K562 (cell line): ENCODE measurements at regions not wholly inside any gene's neighbourhood (a gene's known extent, or its start where the extent isn't known, plus 50 kb on each side); places are given as distances from the start of the nearest gene placed in this dataset.
A peak's percentile ranks its signal among the peaks of the same experiment; 100 is the strongest.

Experiments used
- ATAC-seq: fragments of 200-7000 bp; cut with Tn5 transposase; 3 replicates; pipeline ENCODE4 v1.9.1; 2020; ENCODE audit warnings: moderate library complexity
- BruUV-seq: library from RNA; stranded (reverse); fragments of 400-500 nt; replicated peaks from 2 replicates; lab custom pipeline; 2021; lab: Mats Ljungman, UMichigan
- CTCF ChIA-PET: fragments of 300-600 bp; formaldehyde crosslinking; extraction: SDS; loops from one replicate; lab custom pipeline; 2021; ENCODE audit warnings: low intra/inter-chr PET ratio; lab: Yijun Ruan, JAX
- POLR2A ChIA-PET: fragments of 300-600, 350-650 bp; sonication (Branson Sonifier 250); formaldehyde crosslinking; extraction: SDS; loops from one replicate; lab custom pipeline; 2021; ENCODE audit warnings: antibody characterized with exemption, inconsistent platforms; lab: Yijun Ruan, JAX
- DNase-seq, 4 experiments: peaks; one replicate each; pipeline versions ENCODE4 v3.0.0 to v3.0.0-alpha.2; 2011 to 2018; ENCODE audit warnings: low spot score in 3 of 4, mixed read lengths in 3 of 4; ENCODE audit errors: extremely low read depth in 1 of 4
- FAIRE-seq: peaks from 2 replicates; lab custom pipeline; 2011; peaks lifted over from hg19 to GRCh38; lab: Jason Lieb, UNC
- H2AFZ ChIP-seq: 2 replicates; pipeline ENCODE4 v1.6.0; 2011; ENCODE audit warnings: low read depth, low read length, control low read depth, inconsistent platforms
- H3K27ac ChIP-seq: fragments of 200-600 bp; 3 replicates; pipeline ENCODE4 v1.8.0; 2011; ENCODE audit warnings: low read depth, mild to moderate bottlenecking, control low read depth, inconsistent platforms, low read length, moderate library complexity, mixed read lengths; ENCODE audit errors: extremely low read depth
- H3K27me3 ChIP-seq, 2 experiments: fragments of 300-600 bp in 1 of 2; 2 replicates in 1 of 2; 3 replicates in 1 of 2; pipeline versions ENCODE4 v1.6.0 to v1.8.0; 2011; ENCODE audit warnings: inconsistent platforms in 2 of 2, low read length in 2 of 2, mild to moderate bottlenecking in 1 of 2, mixed read lengths in 1 of 2, moderate library complexity in 1 of 2; ENCODE audit not compliant: control insufficient read depth in 2 of 2, insufficient read depth in 2 of 2
- H3K36me3 ChIP-seq: fragments of 300-600 bp; 3 replicates; pipeline ENCODE4 v1.8.0; 2011; ENCODE audit warnings: mild to moderate bottlenecking, low read length, inconsistent platforms; ENCODE audit not compliant: control insufficient read depth, insufficient read depth
- H3K4me1 ChIP-seq, 2 experiments: fragments of 200-600 bp in 1 of 2; replicated peaks in 1 of 2; 2 replicates in 1 of 2; 3 replicates in 1 of 2; pipeline versions ENCODE4 v1.5.1 to v1.8.0; 2011; ENCODE audit warnings: inconsistent platforms in 2 of 2, low read length in 2 of 2, mild to moderate bottlenecking in 1 of 2, mixed read lengths in 1 of 2, moderate library complexity in 1 of 2; ENCODE audit not compliant: control insufficient read depth in 2 of 2, insufficient read depth in 2 of 2
- H3K4me2 ChIP-seq: 2 replicates; pipeline ENCODE4 v1.6.1; 2011; ENCODE audit warnings: low read length, control low read depth, inconsistent platforms, mixed read lengths; ENCODE audit not compliant: insufficient read depth
- H3K4me3 ChIP-seq: fragments of 200-600 bp; sonication (generic), shearing (Covaris generic); 2 replicates; pipeline ENCODE4 v1.5.1; 2016; ENCODE audit warnings: control low read depth, inconsistent platforms
- H3K79me2 ChIP-seq: fragments of 200-600 bp; 3 replicates; pipeline ENCODE4 v1.8.0; 2011; ENCODE audit warnings: low read length, inconsistent platforms; ENCODE audit not compliant: control insufficient read depth, insufficient read depth
- H3K9ac ChIP-seq, 2 experiments: 2 replicates each; pipeline versions ENCODE4 v1.6.0 to v1.6.1; 2011; ENCODE audit warnings: low read depth in 2 of 2, low read length in 2 of 2, control low read depth in 1 of 2, inconsistent platforms in 1 of 2, mild to moderate bottlenecking in 1 of 2, mixed read lengths in 1 of 2; ENCODE audit not compliant: insufficient read depth in 1 of 2
- H3K9me1 ChIP-seq: one replicate; pipeline ENCODE4 v1.6.0; 2011; ENCODE audit warnings: inconsistent platforms, mild to moderate bottlenecking, low read length, moderate library complexity; ENCODE audit not compliant: control insufficient read depth, insufficient read depth
- H3K9me3 ChIP-seq: replicated peaks from 2 replicates; pipeline ENCODE4 v1.5.1; 2011; ENCODE audit warnings: low read depth, low read length, inconsistent platforms; ENCODE audit not compliant: control insufficient read depth, insufficient read depth
- H4K20me1 ChIP-seq: replicated peaks from 2 replicates; pipeline ENCODE4 v1.6.1; 2011; ENCODE audit warnings: low read length, inconsistent platforms, mixed read lengths; ENCODE audit not compliant: control insufficient read depth, insufficient read depth
- ARID1B ChIP-seq: fragments of 450-650 bp; IDR thresholded peaks from 2 replicates; pipeline ENCODE4 v1.6.1; 2016; ENCODE audit warnings: antibody characterized with exemption, mild to moderate bottlenecking, inconsistent platforms
- CTCF ChIP-seq, 3 experiments: IDR thresholded peaks in 2 of 3; conservative IDR thresholded peaks in 1 of 3; 2 replicates each; pipeline ENCODE4 v1.5.1; 2011 to 2012; ENCODE audit warnings: low read length in 3 of 3, mild to moderate bottlenecking in 3 of 3, control low read depth in 2 of 3, improper control_type of control experiment in 1 of 3, inconsistent platforms in 1 of 3, low read depth in 1 of 3, mixed read lengths in 1 of 3, moderate library complexity in 1 of 3; ENCODE audit not compliant: insufficient read depth in 2 of 3
- GTF2B ChIP-seq: IDR thresholded peaks from 2 replicates; pipeline ENCODE4 v1.6.1; 2011; ENCODE audit not compliant: insufficient read length; ENCODE audit errors: extremely low read depth
- LCOR ChIP-seq: sonication (generic); formaldehyde crosslinking; IDR thresholded peaks from 2 replicates; pipeline ENCODE4 v1.8.0; 2022; ENCODE audit warnings: mild to moderate bottlenecking, missing genetic modification reagents
- NR2C1 ChIP-seq, 2 experiments: fragments of 450-650 bp; IDR thresholded peaks; 2 replicates each; pipeline ENCODE4 v1.6.1; 2017; ENCODE audit warnings: mild to moderate bottlenecking in 2 of 2, antibody characterized with exemption in 1 of 2, inconsistent platforms in 1 of 2, missing compliant biosample characterization in 1 of 2, missing genetic modification characterization in 1 of 2
- SFPQ ChIP-seq: fragments of 200-400 bp; formaldehyde crosslinking; IDR thresholded peaks from 2 replicates; pipeline ENCODE4 v1.6.1; 2017; ENCODE audit warnings: mild to moderate bottlenecking, low read depth, low read length, moderate library complexity
- ZNF165 ChIP-seq: fragments of 250-450 bp; sonication (Bioruptor Pico); IDR thresholded peaks from 2 replicates; pipeline ENCODE4 v1.4.0; 2020; ENCODE audit warnings: borderline replicate concordance
- ZNF23 ChIP-seq: fragments of 250-450 bp; sonication (Bioruptor Pico); IDR thresholded peaks from 2 replicates; pipeline ENCODE4 v1.4.0; 2020; ENCODE audit warnings: mild to moderate bottlenecking
- ZNF639 ChIP-seq, 2 experiments: fragments of 200-800 bp in 1 of 2; sonication (Bioruptor generic) in 1 of 2; sonication (generic) in 1 of 2; formaldehyde crosslinking in 1 of 2; IDR thresholded peaks in 1 of 2; conservative IDR thresholded peaks in 1 of 2; 2 replicates each; pipeline versions ENCODE4 v1.5.0 to v1.6.1; 2016 to 2020; ENCODE audit warnings: missing compliant biosample characterization in 1 of 2, missing genetic modification characterization in 1 of 2, missing genetic modification reagents in 1 of 2
- WGBS: fragments of 100-300 bp; shearing (Covaris generic); methylation state at CpG from one replicate; pipeline ENCODE4 v1.1.6; 2016; ENCODE audit warnings: low coverage, mixed read lengths; ENCODE audit not compliant: insufficient coverage; ENCODE audit errors: missing lambda C conversion rate; 5-methylcytosine and 5-hydroxymethylcytosine counted together
- in situ Hi-C: fragments of 300-500 bp; cut with MboI; formaldehyde crosslinking; loops from 4 replicates; pipeline ENCODE4 v1.15.0; 2018; ENCODE audit warnings: inconsistent platforms, mixed read lengths
- intact Hi-C: fragments of 100-400 bp; cut with micrococcal nuclease; formaldehyde crosslinking; loops from 2 replicates; pipeline ENCODE4 v1.14.2; 2022

GRCh38 chr16:77043076-77043475, 147.9 kb upstream of the MON1B start:
- Histone ChIP-seq H3K4me3 (no peak overlapping the region), H3K36me3 (no peaks in the 10 kb centered on the region), H2AFZ (no peak overlapping the region), H3K4me2 (no peak overlapping the region), H3K27ac (no peak overlapping the region), H3K9ac (no peak overlapping the region), H3K79me2 (no peaks in the 10 kb centered on the region), H3K4me1 (no peaks in the 10 kb centered on the region), H3K27me3 (no peaks in the 10 kb centered on the region), H3K9me1 (no peaks in the 10 kb centered on the region), H4K20me1 (no peaks in the 10 kb centered on the region), H3K9me3 (no peaks in the 10 kb centered on the region)
- CTCF ChIA-PET: interaction anchor here (0.6 kb wide), 1 partner anchor 129 kb away, joined by 3 read pairs; no protein-coding TSS in a partner anchor
- POLR2A ChIA-PET: no interaction called here
- no peak for FAIRE-seq
- in situ Hi-C loops: no loop called here
- no peak for ATAC-seq
- WGBS: 0% methylated on average over 1 of the region's 1 CpG
- no TSS peak for BruUV-seq
- peak in 2 of 3 experiments; percentile 15 to 17; a peak in 1 of 6 replicates for TF ChIP-seq CTCF (IDR thresholded peaks at IDR 0.05 in 2 of 3, conservative IDR thresholded peaks at IDR 0.05 in 1 of 3; ENCODE audit: insufficient read depth in 2 of 3, low read depth in 1 of 3, low read length in 3 of 3)
- TF ChIP-seq ZNF23: no peak
- TF ChIP-seq ZNF165 (CRISPR knock-in tag): no peak
- DNase-seq: peak in 1 of 4 experiments; percentile 7
- intact Hi-C loops: no loop called here

GRCh38 chr16:77046206-77046605, 144.8 kb upstream of the MON1B start:
- 2% methylated on average over 4 of the region's 4 CpGs for WGBS
- Histone ChIP-seq H2AFZ (no peak overlapping the region), H3K27ac (no peak overlapping the region), H3K9me3 (no peaks in the 10 kb centered on the region), H4K20me1 (no peaks in the 10 kb centered on the region), H3K9me1 (no peaks in the 10 kb centered on the region), H3K4me1 (no peaks in the 10 kb centered on the region), H3K9ac (no peak overlapping the region), H3K4me2 (no peak overlapping the region), H3K27me3 (no peaks in the 10 kb centered on the region), H3K36me3 (no peaks in the 10 kb centered on the region), H3K4me3 (no peak overlapping the region), H3K79me2 (no peaks in the 10 kb centered on the region)
- CTCF ChIA-PET: no interaction called here
- BruUV-seq: no TSS peak
- DNase-seq (no peak), FAIRE-seq (no peak), ATAC-seq (no peak)
- POLR2A ChIA-PET: no interaction called here
- intact Hi-C loops: no loop called here
- in situ Hi-C loops: no loop called here
- TF ChIP-seq SFPQ: no peak
- no peak for TF ChIP-seq LCOR (CRISPR knock-in tag)
- TF ChIP-seq NR2C1 (IDR thresholded peaks at IDR 0.05): no peak
- no peak for TF ChIP-seq NR2C1 (tag; IDR thresholded peaks at IDR 0.05)
- no peak for TF ChIP-seq ZNF639 (CRISPR knock-in tag; conservative IDR thresholded peaks at IDR 0.05 in 1 of 2, IDR thresholded peaks at IDR 0.05 in 1 of 2)
- TF ChIP-seq ARID1B: no peak
- TF ChIP-seq GTF2B: no peak
